Medulla oblongata (tissue), 1 donor: ENCODE measurements at regions not wholly inside any gene's neighbourhood (a gene's known extent, or its start where the extent isn't known, plus 50 kb on each side); places are given as distances from the start of the nearest gene placed in this dataset.
"Not testable (repeated sequence)": the region's sequence is repeated elsewhere in the genome, so short reads cannot be mapped to it uniquely, and the experiment has no call there.

Source experiments
- DNase-seq: peaks from one replicate; pipeline ENCODE4 v3.0.0-alpha.2; 2015; ENCODE audit errors: extremely low spot score

DNA sequence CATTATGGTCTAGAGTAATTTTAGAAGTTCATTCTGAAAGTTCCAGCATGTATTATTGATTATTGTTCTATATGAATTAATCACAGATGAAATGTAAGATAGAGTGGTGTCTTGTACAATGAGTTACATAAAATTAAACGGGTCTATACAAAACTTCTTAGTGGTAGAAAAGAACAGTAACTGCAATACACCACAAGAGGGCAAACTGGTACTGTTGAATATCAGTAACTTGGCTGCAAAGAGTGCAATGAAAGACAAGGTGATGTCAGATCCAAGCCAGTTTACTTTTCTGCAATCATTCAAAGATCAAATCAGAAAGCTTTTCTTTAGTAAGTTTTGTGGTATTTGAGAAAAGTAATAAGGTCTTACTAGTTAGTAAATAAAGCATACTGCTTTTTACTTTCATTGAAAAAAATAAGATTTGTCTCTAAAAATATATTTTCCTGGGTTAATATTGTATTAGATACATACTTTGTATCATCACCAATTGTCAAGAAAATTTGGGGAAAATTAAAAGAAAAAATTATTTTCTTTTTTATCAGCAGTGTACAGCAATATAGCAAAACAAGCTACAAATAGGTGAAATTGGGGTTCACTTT, 66.4 kb upstream of the BTG3 start:
- DNase-seq = peak; percentile 85

DNA sequence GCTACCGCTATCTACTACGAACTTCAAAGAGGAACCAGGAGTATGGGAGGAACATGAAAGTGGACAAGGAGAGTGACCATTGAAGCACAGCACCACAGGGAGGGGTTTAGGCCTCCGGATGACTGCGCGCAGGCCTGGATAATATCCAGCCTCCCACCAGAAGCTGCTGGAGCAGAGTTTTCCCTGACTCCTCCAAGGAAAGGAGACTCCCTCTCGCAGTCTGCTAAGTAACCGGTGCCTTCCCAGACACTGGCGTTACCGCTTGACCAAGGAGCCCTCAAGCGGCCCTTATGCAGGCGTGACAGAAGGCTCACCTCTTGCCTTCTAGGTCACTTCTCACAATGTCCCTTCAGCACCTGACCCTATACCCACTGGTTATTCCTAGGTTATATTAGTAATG, 64.2 kb upstream of the BTG3 start:
- DNase-seq = not testable (repeated sequence)

DNA sequence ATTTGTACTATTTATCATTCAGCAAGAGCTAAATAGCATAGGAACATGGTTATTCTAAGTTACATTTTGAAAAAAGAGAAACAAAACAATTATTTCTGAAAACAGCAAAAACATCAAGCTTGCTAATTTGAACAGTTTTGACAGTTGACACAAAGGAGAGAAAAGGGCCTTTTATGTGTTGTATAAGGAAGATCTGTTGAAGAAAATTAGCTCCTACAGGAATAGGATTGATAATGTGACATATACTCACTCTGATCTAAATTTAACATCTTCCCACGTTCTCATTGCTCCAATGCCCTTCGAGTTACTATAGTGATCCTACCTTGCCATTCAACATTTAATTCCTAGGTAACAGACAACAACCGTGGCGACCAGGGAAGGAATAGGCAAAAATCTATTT, 61.4 kb upstream of the BTG3 start:
- no peak for DNase-seq

DNA sequence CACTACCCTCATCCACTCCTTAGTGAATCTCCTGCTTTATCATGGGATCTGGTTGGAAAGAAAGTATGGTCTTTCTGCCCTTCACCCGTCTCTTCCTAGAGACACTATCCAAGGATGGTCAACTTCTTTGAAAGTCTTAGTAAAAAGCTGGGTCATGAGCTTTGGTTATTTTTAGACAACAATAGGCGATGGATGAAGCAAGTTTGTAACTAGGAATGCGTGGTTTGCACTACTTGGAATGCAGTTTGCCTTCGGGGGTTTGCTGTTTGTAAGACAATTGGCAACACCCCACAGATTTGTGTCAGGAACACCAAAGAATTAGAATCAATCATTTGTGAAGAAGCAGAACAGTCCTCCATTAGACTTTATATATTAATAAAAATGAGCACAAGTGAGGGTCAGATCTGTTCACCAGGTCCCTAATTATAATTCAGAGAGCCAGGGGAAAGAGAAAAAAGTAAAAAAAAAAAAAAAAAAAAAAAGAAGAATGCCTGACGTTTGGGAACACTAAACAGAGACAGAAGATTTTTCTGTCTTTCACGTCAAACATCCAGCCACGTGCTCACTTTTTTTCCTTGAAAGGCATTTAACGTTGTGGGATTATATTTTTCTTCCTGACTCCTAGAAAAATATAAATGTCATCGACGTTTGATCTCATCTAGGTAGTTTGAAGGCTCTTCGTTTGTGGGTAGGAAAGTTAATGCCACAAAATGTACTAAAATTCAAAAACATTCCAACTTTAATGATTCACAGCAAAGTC, 60.7 kb upstream of the BTG3 start:
- no peak for DNase-seq

DNA sequence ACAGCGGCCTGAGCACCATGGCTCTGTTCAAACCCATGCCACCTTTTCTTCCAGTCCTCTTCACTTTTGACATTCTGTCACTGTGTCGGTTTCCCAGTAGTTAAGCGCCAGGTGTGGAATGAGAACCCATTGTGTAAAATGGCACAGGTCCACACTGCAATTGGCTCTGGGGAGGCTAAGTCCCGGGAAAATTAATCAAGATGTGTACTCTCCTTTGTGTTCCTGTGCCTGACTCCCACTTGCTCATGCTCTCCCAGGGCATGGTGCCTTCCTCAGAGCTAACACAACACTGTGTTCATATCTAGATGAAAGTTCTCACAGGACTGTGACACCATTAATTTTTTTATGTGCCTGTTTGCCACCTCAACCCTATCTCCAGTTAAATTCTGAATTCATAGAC, 59.0 kb upstream of the BTG3 start:
- no peak for DNase-seq

DNA sequence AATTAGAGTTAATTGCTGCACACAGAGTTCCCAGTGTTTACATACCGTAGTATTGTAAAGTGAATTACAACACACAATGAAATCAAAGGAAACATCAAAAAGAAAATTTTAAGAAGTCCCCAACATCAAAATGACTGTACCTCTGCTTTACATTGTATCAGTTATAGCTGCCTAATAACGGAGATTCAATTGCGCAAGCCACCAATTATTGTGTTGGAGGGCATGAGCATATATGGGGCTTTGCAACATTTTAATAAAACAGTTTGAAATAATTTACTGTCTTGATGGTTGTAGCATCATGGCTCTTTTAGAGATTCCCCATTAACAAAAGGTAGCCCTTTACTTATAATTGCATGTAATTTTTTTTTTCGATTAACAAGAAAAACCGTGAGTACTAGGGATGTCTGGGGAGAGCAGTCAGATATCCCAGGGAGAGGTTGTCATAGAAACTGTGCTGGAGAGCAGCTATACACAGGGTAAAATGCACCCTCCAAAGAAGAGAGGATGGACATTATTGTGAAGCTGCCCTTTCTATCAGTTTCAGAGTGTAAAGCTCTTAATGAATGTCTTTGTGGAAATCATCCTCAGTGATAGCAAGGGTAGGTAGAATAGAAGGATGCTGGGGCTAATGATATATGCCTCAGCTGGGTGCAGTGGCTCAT, 55.9 kb upstream of the BTG3 start:
- no peak for DNase-seq

DNA sequence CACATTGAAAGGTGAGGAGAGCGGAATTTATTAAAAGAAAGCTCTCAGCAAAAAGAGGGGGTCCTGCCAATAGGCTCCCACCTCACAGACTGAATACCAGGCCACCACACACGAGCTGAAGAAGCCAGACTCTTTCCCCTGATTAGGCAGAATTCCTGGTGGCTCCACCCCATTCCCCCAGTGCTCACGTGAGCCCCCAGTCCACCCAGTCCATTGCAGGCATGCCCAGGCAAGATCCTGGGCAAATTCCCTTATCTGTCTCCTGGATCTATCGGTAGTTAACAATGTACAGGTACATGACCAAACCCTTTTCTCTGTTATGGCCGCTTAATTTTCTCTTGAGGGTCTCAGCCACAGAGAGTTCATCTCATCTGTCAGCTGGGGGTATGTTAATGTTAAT, 54.6 kb upstream of the BTG3 start:
- no peak for DNase-seq
